ENCODE measurements at regions not wholly inside any gene's neighbourhood (a gene's known extent, or its start where the extent isn't known, plus 50 kb on each side); places are given as distances from the start of the nearest gene placed in this dataset.

- H3K79me2 ChIP-seq (ENCODE audit: control insufficient read depth, insufficient read depth, low read length) = no peaks in the 10 kb centered on the region
- no peaks in the 10 kb centered on the region for H3K4me1 ChIP-seq (ENCODE audit: control insufficient read depth, insufficient read depth, low read length)
- DNase-seq (ENCODE audit: low read depth, low spot score) = no peak
- no peak for TF ChIP-seq SMAD1 (IDR thresholded peaks at IDR 0.05; ENCODE audit: low read depth, partially characterized antibody)
- TF ChIP-seq PAX5 (IDR thresholded peaks at IDR 0.05; ENCODE audit: borderline replicate concordance, low read depth, low read length) = no peak
- TF ChIP-seq RFX5 (IDR thresholded peaks at IDR 0.05; ENCODE audit: low read depth, low read length) = no peak
- TF ChIP-seq RB1 (IDR thresholded peaks at IDR 0.05; ENCODE audit: borderline replicate concordance) = no peak
- no peak for TF ChIP-seq IRF5 (IDR thresholded peaks at IDR 0.05; ENCODE audit: borderline replicate concordance)
- no peak for TF ChIP-seq NFYA (IDR thresholded peaks at IDR 0.05; ENCODE audit: borderline replicate concordance, low read depth, low read length)
- 30% methylated on average over 3 of the region's 3 CpGs for WGBS (ENCODE audit: insufficient coverage, insufficient replicate concordance, low lambda C conversion rate, missing lambda C conversion rate)
- H3K9ac ChIP-seq (ENCODE audit: control insufficient read depth, insufficient read depth, low read length) = no peak overlapping the region
- no TSS peak for BruUV-seq (replicated peaks)
- H3K9me3 ChIP-seq (replicated peaks; ENCODE audit: control insufficient read depth, insufficient read depth, low read length) = no peaks in the 10 kb centered on the region
- intact Hi-C loops (cut with micrococcal nuclease; ENCODE audit: unreplicated experiment) = no loop called here
- no peaks in the 10 kb centered on the region for H3K27me3 ChIP-seq (replicated peaks in 1 of 2; ENCODE audit: control insufficient read depth in 2 of 2, insufficient read depth in 2 of 2, low read length in 1 of 2)
- ChIA-PET CTCF (no interaction called here), POLR2A (no interaction called here), RAD21 (ENCODE audit: unreplicated experiment) (no interaction called here), SMC1A (ENCODE audit: uncharacterized antibody, unreplicated experiment) (no interaction called here)
- no peak overlapping the region for H2AFZ ChIP-seq (ENCODE audit: control insufficient read depth, low read depth, low read length)
- H3K27ac ChIP-seq (ENCODE audit: control insufficient read depth, insufficient read depth) = no peak overlapping the region
- ATAC-seq = no peak
- H3K36me3 ChIP-seq (ENCODE audit: control insufficient read depth in 2 of 2, insufficient read depth in 2 of 2, low read length in 1 of 2) = no peaks in the 10 kb centered on the region
- H4K20me1 ChIP-seq (ENCODE audit: control insufficient read depth, insufficient read depth) = no peaks in the 10 kb centered on the region
- H3K4me2 ChIP-seq (ENCODE audit: control insufficient read depth, insufficient read depth) = no peak overlapping the region
- no peak overlapping the region for H3K4me3 ChIP-seq
- FAIRE-seq = no peak
- in situ Hi-C loops (cut with MboI) = no loop called here
These were observed 175.2 kb upstream of the PBDC1 start for GRCh38 chrX:75997692-75998091.

GRCh38 chrX:76014321-76014720 lies 158.5 kb upstream of the PBDC1 start:
- BruUV-seq (replicated peaks) = no TSS peak
- ChIA-PET CTCF (no interaction called here), RAD21 (ENCODE audit: unreplicated experiment) (no interaction called here), SMC1A (ENCODE audit: uncharacterized antibody, unreplicated experiment) (no interaction called here), POLR2A (no interaction called here)
- 0% methylated on average over 3 of the region's 3 CpGs for WGBS (ENCODE audit: insufficient coverage, insufficient replicate concordance, low lambda C conversion rate, missing lambda C conversion rate)
- intact Hi-C loops (cut with micrococcal nuclease; ENCODE audit: unreplicated experiment) (no loop called here), in situ Hi-C loops (cut with MboI) (no loop called here)
- ATAC-seq = no peak
- H3K4me2 ChIP-seq (ENCODE audit: control insufficient read depth, insufficient read depth) = no peak overlapping the region
- no peak for TF ChIP-seq YBX1 (IDR thresholded peaks at IDR 0.05)
- no peak for TF ChIP-seq TCF7 (IDR thresholded peaks at IDR 0.05; ENCODE audit: borderline replicate concordance)
- TF ChIP-seq SMARCA5 (IDR thresholded peaks at IDR 0.05) = no peak
- TF ChIP-seq IKZF2 (IDR thresholded peaks at IDR 0.05) = no peak
- TF ChIP-seq PKNOX1 (IDR thresholded peaks at IDR 0.05) = no peak
- no peak overlapping the region for H3K27ac ChIP-seq (ENCODE audit: control insufficient read depth, insufficient read depth)
- H2AFZ ChIP-seq (ENCODE audit: control insufficient read depth, low read depth, low read length) = no peak overlapping the region
- FAIRE-seq = no peak
- no peak overlapping the region for H3K4me3 ChIP-seq
- no peaks in the 10 kb centered on the region for H4K20me1 ChIP-seq (ENCODE audit: control insufficient read depth, insufficient read depth)
- no peak overlapping the region for H3K9ac ChIP-seq (ENCODE audit: control insufficient read depth, insufficient read depth, low read length)
- DNase-seq (ENCODE audit: low read depth, low spot score) = no peak
- no peaks in the 10 kb centered on the region for H3K4me1 ChIP-seq (ENCODE audit: control insufficient read depth, insufficient read depth, low read length)
- H3K27me3 ChIP-seq (replicated peaks in 1 of 2; ENCODE audit: control insufficient read depth in 2 of 2, insufficient read depth in 2 of 2, low read length in 1 of 2) = no peaks in the 10 kb centered on the region
- no peaks in the 10 kb centered on the region for H3K36me3 ChIP-seq (ENCODE audit: control insufficient read depth in 2 of 2, insufficient read depth in 2 of 2, low read length in 1 of 2)
- no peaks in the 10 kb centered on the region for H3K79me2 ChIP-seq (ENCODE audit: control insufficient read depth, insufficient read depth, low read length)
- no peaks in the 10 kb centered on the region; the same call in 2 of the 3 replicates for H3K9me3 ChIP-seq (replicated peaks; ENCODE audit: control insufficient read depth, insufficient read depth, low read length)
